ENCODE measurements at regions not wholly inside any gene's neighbourhood (a gene's known extent, or its start where the extent isn't known, plus 50 kb on each side); places are given as distances from the start of the nearest gene placed in this dataset.

GRCh38 chr21:35586305-35586704, 474.0 kb downstream of the SETD4 start (continued):
- TF ChIP-seq, protein P1, sequence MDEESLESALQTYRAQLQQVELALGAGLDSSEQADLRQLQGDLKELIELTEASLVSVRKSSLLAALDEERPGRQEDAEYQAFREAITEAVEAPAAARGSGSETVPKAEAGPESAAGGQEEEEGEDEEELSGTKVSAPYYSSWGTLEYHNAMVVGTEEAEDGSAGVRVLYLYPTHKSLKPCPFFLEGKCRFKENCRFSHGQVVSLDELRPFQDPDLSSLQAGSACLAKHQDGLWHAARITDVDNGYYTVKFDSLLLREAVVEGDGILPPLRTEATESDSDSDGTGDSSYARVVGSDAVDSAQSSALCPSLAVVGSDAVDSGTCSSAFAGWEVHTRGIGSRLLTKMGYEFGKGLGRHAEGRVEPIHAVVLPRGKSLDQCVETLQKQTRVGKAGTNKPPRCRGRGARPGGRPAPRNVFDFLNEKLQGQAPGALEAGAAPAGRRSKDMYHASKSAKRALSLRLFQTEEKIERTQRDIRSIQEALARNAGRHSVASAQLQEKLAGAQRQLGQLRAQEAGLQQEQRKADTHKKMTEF (CRISPR knock-in tag; IDR thresholded peaks at IDR 0.05) = no peak
- peak; percentile 48 for TF ChIP-seq PAXIP1 (CRISPR knock-in tag; conservative IDR thresholded peaks at IDR 0.05)

DNA sequence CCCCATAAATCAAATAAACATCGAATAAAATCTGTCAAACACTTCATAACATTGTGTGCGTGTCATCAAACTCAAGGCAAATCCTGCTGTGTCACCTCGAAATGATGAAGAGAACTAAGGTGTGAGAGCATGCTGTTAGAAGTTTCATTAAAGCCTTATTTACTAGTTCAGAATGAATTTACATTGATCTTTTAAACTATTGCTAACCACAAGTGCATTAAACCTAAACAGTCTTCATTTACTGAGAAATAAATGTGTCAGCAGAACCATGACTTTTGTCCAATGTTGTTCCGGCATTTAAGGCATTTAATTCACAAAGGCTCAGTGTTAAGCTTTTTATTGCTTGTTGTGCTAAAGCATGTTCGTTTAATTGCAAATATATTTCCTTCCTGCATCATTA, 474.4 kb downstream of the SETD4 start:
- Histone ChIP-seq H3K27ac (ENCODE audit: extremely low read length, insufficient read depth, low read length) (no peak overlapping the region), H3K79me2 (ENCODE audit: insufficient read depth, low read length) (no peaks in the 10 kb centered on the region), H3K9ac (ENCODE audit: insufficient read depth, low read depth, low read length) (no peak overlapping the region), H3K4me2 (ENCODE audit: low read depth, low read length) (no peak overlapping the region), H3K36me3 (replicated peaks in 1 of 2; ENCODE audit: control insufficient read depth in 1 of 2, insufficient read depth in 2 of 2, low read length in 2 of 2) (no peaks in the 10 kb centered on the region), H3K9me3 (ENCODE audit: low read length) (no peaks in the 10 kb centered on the region), H4K20me1 (ENCODE audit: insufficient read depth, low read length) (no peaks in the 10 kb centered on the region), H3K27me3 (ENCODE audit: control insufficient read depth in 1 of 2, insufficient read depth in 2 of 2, low read length in 2 of 2) (no peaks in the 10 kb centered on the region; a peak in 1 of 5 replicates), H2AFZ (ENCODE audit: low read length) (no peak overlapping the region), H3K4me3 (replicated peaks in 1 of 3; ENCODE audit: insufficient read depth in 1 of 3, low read depth in 2 of 3, low read length in 3 of 3) (no peak overlapping the region), H3K4me1 (ENCODE audit: insufficient read depth, low read length) (peaks cover 12% of the 10 kb centered on the region; the same call in 1 of the 2 replicates)
- CTCF ChIA-PET (ENCODE audit: low intra/inter-chr PET ratio, low total read pairs) = no interaction called here
- ATAC-seq = no peak
- 40% methylated on average over 5 of the region's 5 CpGs for WGBS (ENCODE audit: low lambda C conversion rate)
- POLR2A ChIA-PET = no interaction called here
- no TSS peak for BruUV-seq (replicated peaks)
- FAIRE-seq = no peak
- intact Hi-C loops (cut with micrococcal nuclease; ENCODE audit: unreplicated experiment) (no loop called here), in situ Hi-C loops (cut with HindIII; ENCODE audit: extremely low pct_ligation_motif_present, low pct_unique_long_range_greater_than_20kb) (no loop called here)
- DNase-seq (ENCODE audit: low spot score) = no peak
- TF ChIP-seq ZSCAN21 (CRISPR knock-in tag; IDR thresholded peaks at IDR 0.05; ENCODE audit: borderline replicate concordance) (no peak), ZNF292 (CRISPR knock-in tag; IDR thresholded peaks at IDR 0.05; ENCODE audit: borderline replicate concordance, low read depth) (no peak), TBX2 (CRISPR knock-in tag; IDR thresholded peaks at IDR 0.05; ENCODE audit: borderline replicate concordance) (no peak), HDAC6 (IDR thresholded peaks at IDR 0.05; ENCODE audit: low read depth, low read length) (no peak), ZNF619 (CRISPR knock-in tag; IDR thresholded peaks at IDR 0.05) (no peak), E2F5 (CRISPR knock-in tag; conservative IDR thresholded peaks at IDR 0.05) (no peak), ZNF781 (CRISPR knock-in tag; IDR thresholded peaks at IDR 0.05; ENCODE audit: borderline replicate concordance, not compliant biosample characterization) (no peak), HNRNPLL (IDR thresholded peaks at IDR 0.05; ENCODE audit: low read depth, low read length, poor library complexity, severe bottlenecking) (no peak), HNF4G (IDR thresholded peaks at IDR 0.05; ENCODE audit: borderline replicate concordance, low read depth, low read length) (no peak), HNF4G (CRISPR knock-in tag; IDR thresholded peaks at IDR 0.05; ENCODE audit: borderline replicate concordance, low read depth) (no peak), AKAP8 (CRISPR knock-in tag; IDR thresholded peaks at IDR 0.05) (no peak), ZNF589 (CRISPR knock-in tag; conservative IDR thresholded peaks at IDR 0.05) (no peak), KDM6A (CRISPR knock-in tag; IDR thresholded peaks at IDR 0.05; ENCODE audit: low read depth) (no peak), KLF15 (CRISPR knock-in tag; IDR thresholded peaks at IDR 0.05; ENCODE audit: borderline replicate concordance) (no peak)
- TF ChIP-seq, protein P2, sequence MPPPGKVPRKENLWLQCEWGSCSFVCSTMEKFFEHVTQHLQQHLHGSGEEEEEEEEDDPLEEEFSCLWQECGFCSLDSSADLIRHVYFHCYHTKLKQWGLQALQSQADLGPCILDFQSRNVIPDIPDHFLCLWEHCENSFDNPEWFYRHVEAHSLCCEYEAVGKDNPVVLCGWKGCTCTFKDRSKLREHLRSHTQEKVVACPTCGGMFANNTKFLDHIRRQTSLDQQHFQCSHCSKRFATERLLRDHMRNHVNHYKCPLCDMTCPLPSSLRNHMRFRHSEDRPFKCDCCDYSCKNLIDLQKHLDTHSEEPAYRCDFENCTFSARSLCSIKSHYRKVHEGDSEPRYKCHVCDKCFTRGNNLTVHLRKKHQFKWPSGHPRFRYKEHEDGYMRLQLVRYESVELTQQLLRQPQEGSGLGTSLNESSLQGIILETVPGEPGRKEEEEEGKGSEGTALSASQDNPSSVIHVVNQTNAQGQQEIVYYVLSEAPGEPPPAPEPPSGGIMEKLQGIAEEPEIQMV (CRISPR knock-in tag; IDR thresholded peaks at IDR 0.05; ENCODE audit: low read depth) = no peak

Measured in HepG2 (cell line).